HepG2 (cell line): ENCODE measurements at regions not wholly inside any gene's neighbourhood (a gene's known extent, or its start where the extent isn't known, plus 50 kb on each side); places are given as distances from the start of the nearest gene placed in this dataset.

Source experiments
- CSRNP1 ChIP-seq: sonication (generic); formaldehyde crosslinking; IDR thresholded peaks from 2 replicates; pipeline ENCODE4 v1.8.1; 2023; ENCODE audit warnings: mild to moderate bottlenecking, missing genetic modification reagents
- DMTF1 ChIP-seq: sonication (generic); formaldehyde crosslinking; IDR thresholded peaks from 2 replicates; pipeline ENCODE4 v1.4.0; 2020; ENCODE audit warnings: mild to moderate bottlenecking, missing genetic modification reagents
- FOXP1 ChIP-seq, 2 experiments: fragments of 450-650 bp in 1 of 2; IDR thresholded peaks; 2 replicates each; pipeline ENCODE4 v1.6.1; 2017 to 2018; ENCODE audit warnings: antibody characterized with exemption in 1 of 2
- HNRNPH1 ChIP-seq: fragments of 200-400 bp; formaldehyde crosslinking; optimal IDR thresholded peaks from 2 replicates; pipeline ENCODE3; 2017; ENCODE audit warnings: mild to moderate bottlenecking, low read depth, low read length
- HOXD1 ChIP-seq: sonication (generic); formaldehyde crosslinking; IDR thresholded peaks from 2 replicates; pipeline ENCODE4 v1.5.0; 2020; ENCODE audit warnings: missing genetic modification reagents
- IKZF5 ChIP-seq: IDR thresholded peaks from 2 replicates; pipeline ENCODE4 v1.6.1; 2018; ENCODE audit warnings: missing genetic modification reagents, mild to moderate bottlenecking, missing compliant biosample characterization
- KIAA2018 ChIP-seq: sonication (generic); formaldehyde crosslinking; IDR thresholded peaks from 2 replicates; pipeline ENCODE4 v1.5.0; 2020; ENCODE audit warnings: mild to moderate bottlenecking, missing genetic modification reagents, borderline replicate concordance
- PBX2 ChIP-seq: IDR thresholded peaks from 2 replicates; pipeline ENCODE4 v1.6.1; 2016; ENCODE audit warnings: control low read depth
- ZC3H4 ChIP-seq: sonication (generic); formaldehyde crosslinking; IDR thresholded peaks from 2 replicates; pipeline ENCODE4 v1.4.0; 2020; ENCODE audit warnings: missing genetic modification reagents, borderline replicate concordance
- ZFP37 ChIP-seq: sonication (generic); formaldehyde crosslinking; IDR thresholded peaks from 2 replicates; pipeline ENCODE4 v1.4.0; 2020; ENCODE audit warnings: missing genetic modification reagents, borderline replicate concordance
- ZNF446 ChIP-seq: sonication (generic); formaldehyde crosslinking; IDR thresholded peaks from 2 replicates; pipeline ENCODE4 v1.5.0; 2020; ENCODE audit warnings: mild to moderate bottlenecking, missing genetic modification reagents
- ZNF674 ChIP-seq: sonication (generic); formaldehyde crosslinking; IDR thresholded peaks from 2 replicates; pipeline ENCODE4 v1.5.0; 2020; ENCODE audit warnings: low read depth, mild to moderate bottlenecking, missing genetic modification reagents
- ZNF883 ChIP-seq: sonication (generic); formaldehyde crosslinking; IDR thresholded peaks from 2 replicates; pipeline ENCODE4 v1.5.1; 2020; ENCODE audit warnings: mild to moderate bottlenecking, missing genetic modification reagents; ENCODE audit errors: not compliant biosample characterization

GRCh38 chr2:43088143-43089073 lies 138.0 kb downstream of the ZFP36L2 start (continued):
- TF ChIP-seq KIAA2018 (CRISPR knock-in tag): no peak
- TF ChIP-seq ZNF674: no peak
- no peak; the same call in 1 of the 2 replicates for TF ChIP-seq IKZF5
- TF ChIP-seq ZFP37 (CRISPR knock-in tag): no peak
- TF ChIP-seq ZC3H4 (CRISPR knock-in tag): no peak
- TF ChIP-seq ZNF883 (CRISPR knock-in tag): no peak
- TF ChIP-seq DMTF1 (CRISPR knock-in tag): no peak
- peak; percentile 77 for TF ChIP-seq FOXP1 (IDR thresholded peaks at IDR 0.05)
- peak; percentile 98 for TF ChIP-seq FOXP1 (CRISPR knock-in tag; IDR thresholded peaks at IDR 0.05)
- peak; percentile 27; the same call in 1 of the 2 replicates for TF ChIP-seq CSRNP1 (CRISPR knock-in tag)
- TF ChIP-seq HNRNPH1: no peak
- 0 out of 2 replicates have a peak, but pooled peaks have one; percentile 34 for TF ChIP-seq HOXD1 (CRISPR knock-in tag)
- TF ChIP-seq PBX2 (CRISPR knock-in tag): no peak
- TF ChIP-seq ZNF446 (CRISPR knock-in tag): no peak
